ENCODE measurements at regions not wholly inside any gene's neighbourhood (a gene's known extent, or its start where the extent isn't known, plus 50 kb on each side); places are given as distances from the start of the nearest gene placed in this dataset.

- Histone ChIP-seq H3K9me3 (ENCODE audit: control insufficient read depth, insufficient read depth, low read depth, low read length) (no peaks in the 10 kb centered on the region), H3K27me3 (ENCODE audit: control insufficient read depth, insufficient read depth, low read length) (no peaks in the 10 kb centered on the region), H3K36me3 (ENCODE audit: control insufficient read depth, insufficient read depth, low read length) (no peaks in the 10 kb centered on the region), H3K4me3 (ENCODE audit: low read depth in 2 of 2, low read length in 2 of 2) (no peak overlapping the region), H3K27ac (ENCODE audit: low read length) (no peak overlapping the region), H3K4me1 (ENCODE audit: control insufficient read depth, insufficient read depth, low read length) (no peaks in the 10 kb centered on the region)
- ChIA-PET POLR2A (no interaction called here), CTCF (no interaction called here)
- TF ChIP-seq, protein P1, sequence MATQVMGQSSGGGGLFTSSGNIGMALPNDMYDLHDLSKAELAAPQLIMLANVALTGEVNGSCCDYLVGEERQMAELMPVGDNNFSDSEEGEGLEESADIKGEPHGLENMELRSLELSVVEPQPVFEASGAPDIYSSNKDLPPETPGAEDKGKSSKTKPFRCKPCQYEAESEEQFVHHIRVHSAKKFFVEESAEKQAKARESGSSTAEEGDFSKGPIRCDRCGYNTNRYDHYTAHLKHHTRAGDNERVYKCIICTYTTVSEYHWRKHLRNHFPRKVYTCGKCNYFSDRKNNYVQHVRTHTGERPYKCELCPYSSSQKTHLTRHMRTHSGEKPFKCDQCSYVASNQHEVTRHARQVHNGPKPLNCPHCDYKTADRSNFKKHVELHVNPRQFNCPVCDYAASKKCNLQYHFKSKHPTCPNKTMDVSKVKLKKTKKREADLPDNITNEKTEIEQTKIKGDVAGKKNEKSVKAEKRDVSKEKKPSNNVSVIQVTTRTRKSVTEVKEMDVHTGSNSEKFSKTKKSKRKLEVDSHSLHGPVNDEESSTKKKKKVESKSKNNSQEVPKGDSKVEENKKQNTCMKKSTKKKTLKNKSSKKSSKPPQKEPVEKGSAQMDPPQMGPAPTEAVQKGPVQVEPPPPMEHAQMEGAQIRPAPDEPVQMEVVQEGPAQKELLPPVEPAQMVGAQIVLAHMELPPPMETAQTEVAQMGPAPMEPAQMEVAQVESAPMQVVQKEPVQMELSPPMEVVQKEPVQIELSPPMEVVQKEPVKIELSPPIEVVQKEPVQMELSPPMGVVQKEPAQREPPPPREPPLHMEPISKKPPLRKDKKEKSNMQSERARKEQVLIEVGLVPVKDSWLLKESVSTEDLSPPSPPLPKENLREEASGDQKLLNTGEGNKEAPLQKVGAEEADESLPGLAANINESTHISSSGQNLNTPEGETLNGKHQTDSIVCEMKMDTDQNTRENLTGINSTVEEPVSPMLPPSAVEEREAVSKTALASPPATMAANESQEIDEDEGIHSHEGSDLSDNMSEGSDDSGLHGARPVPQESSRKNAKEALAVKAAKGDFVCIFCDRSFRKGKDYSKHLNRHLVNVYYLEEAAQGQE (IDR thresholded peaks at IDR 0.05; ENCODE audit: insufficient read depth in 1 of 2, low read depth in 2 of 2, low read length in 1 of 2), result no peak
- TF ChIP-seq POLR2AphosphoS5 (IDR thresholded peaks at IDR 0.05; ENCODE audit: low read depth, low read length), result no peak
- no peak for TF ChIP-seq SIN3A (IDR thresholded peaks at IDR 0.05; ENCODE audit: borderline replicate concordance, insufficient read depth, low read depth, low read length)
- TF ChIP-seq TCF7L2 (IDR thresholded peaks at IDR 0.05; ENCODE audit: low read depth, low read length), result no peak
- TF ChIP-seq, protein P2, sequence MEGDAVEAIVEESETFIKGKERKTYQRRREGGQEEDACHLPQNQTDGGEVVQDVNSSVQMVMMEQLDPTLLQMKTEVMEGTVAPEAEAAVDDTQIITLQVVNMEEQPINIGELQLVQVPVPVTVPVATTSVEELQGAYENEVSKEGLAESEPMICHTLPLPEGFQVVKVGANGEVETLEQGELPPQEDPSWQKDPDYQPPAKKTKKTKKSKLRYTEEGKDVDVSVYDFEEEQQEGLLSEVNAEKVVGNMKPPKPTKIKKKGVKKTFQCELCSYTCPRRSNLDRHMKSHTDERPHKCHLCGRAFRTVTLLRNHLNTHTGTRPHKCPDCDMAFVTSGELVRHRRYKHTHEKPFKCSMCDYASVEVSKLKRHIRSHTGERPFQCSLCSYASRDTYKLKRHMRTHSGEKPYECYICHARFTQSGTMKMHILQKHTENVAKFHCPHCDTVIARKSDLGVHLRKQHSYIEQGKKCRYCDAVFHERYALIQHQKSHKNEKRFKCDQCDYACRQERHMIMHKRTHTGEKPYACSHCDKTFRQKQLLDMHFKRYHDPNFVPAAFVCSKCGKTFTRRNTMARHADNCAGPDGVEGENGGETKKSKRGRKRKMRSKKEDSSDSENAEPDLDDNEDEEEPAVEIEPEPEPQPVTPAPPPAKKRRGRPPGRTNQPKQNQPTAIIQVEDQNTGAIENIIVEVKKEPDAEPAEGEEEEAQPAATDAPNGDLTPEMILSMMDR (IDR thresholded peaks at IDR 0.05), result no peak
- no peak for ATAC-seq
- no peak for DNase-seq (ENCODE audit: low read depth, low spot score)
- intact Hi-C loops (cut with micrococcal nuclease; ENCODE audit: unreplicated experiment) (no loop called here), in situ Hi-C loops (cut with HindIII; ENCODE audit: low pct_unique_long_range_greater_than_20kb, low sequenced_read_pairs) (no loop called here)
- BruUV-seq (replicated peaks), result no TSS peak
Measured at GRCh38 chr18:27793013-27793785, 383.7 kb downstream of the CDH2 start.

GRCh38 chr18:27789406-27789805, 387.5 kb downstream of the CDH2 start:
- Histone ChIP-seq H3K4me1 (ENCODE audit: control insufficient read depth, insufficient read depth, low read length) (no peaks in the 10 kb centered on the region), H3K27ac (ENCODE audit: low read length) (no peak overlapping the region), H3K9me3 (ENCODE audit: control insufficient read depth, insufficient read depth, low read depth, low read length) (no peaks in the 10 kb centered on the region), H3K4me3 (ENCODE audit: low read depth in 2 of 2, low read length in 2 of 2) (no peak overlapping the region), H3K27me3 (ENCODE audit: control insufficient read depth, insufficient read depth, low read length) (no peaks in the 10 kb centered on the region), H3K36me3 (ENCODE audit: control insufficient read depth, insufficient read depth, low read length) (no peaks in the 10 kb centered on the region)
- POLR2A ChIA-PET, result no interaction called here
- no peak for DNase-seq (ENCODE audit: low read depth, low spot score)
- intact Hi-C loops (cut with micrococcal nuclease; ENCODE audit: unreplicated experiment) (no loop called here), in situ Hi-C loops (cut with HindIII; ENCODE audit: low pct_unique_long_range_greater_than_20kb, low sequenced_read_pairs) (no loop called here)
- TF ChIP-seq POLR2AphosphoS5 (IDR thresholded peaks at IDR 0.05; ENCODE audit: low read depth, low read length) (no peak), SIN3A (IDR thresholded peaks at IDR 0.05; ENCODE audit: borderline replicate concordance, insufficient read depth, low read depth, low read length) (no peak), TCF7L2 (IDR thresholded peaks at IDR 0.05; ENCODE audit: low read depth, low read length) (no peak)
- TF ChIP-seq, protein P1 (IDR thresholded peaks at IDR 0.05; ENCODE audit: insufficient read depth in 1 of 2, low read depth in 2 of 2, low read length in 1 of 2), result no peak
- TF ChIP-seq, protein P2 (IDR thresholded peaks at IDR 0.05), result no peak
- BruUV-seq (replicated peaks), result no TSS peak
- CTCF ChIA-PET, result no interaction called here
- no peak for ATAC-seq

Data from Panc1 (cell line).